ENCODE measurements at regions not wholly inside any gene's neighbourhood (a gene's known extent, or its start where the extent isn't known, plus 50 kb on each side); places are given as distances from the start of the nearest gene placed in this dataset.

- BruUV-seq (replicated peaks): no TSS peak
- H3K27me3 ChIP-seq (ENCODE audit: control insufficient read depth in 2 of 2, insufficient read depth in 2 of 2, low read length in 2 of 2): no peaks in the 10 kb centered on the region
- intact Hi-C loops (cut with micrococcal nuclease): no loop called here
Measured at GRCh38 chr1:72341661-72342060, 59.3 kb upstream of the NEGR1 start.

GRCh38 chr1:72336776-72337175 lies 54.4 kb upstream of the NEGR1 start:
- no peak for DNase-seq (ENCODE audit: low read depth, low spot score)

More at GRCh38 chr1:72341661-72342060, 59.3 kb upstream of the NEGR1 start:
- H3K9me1 ChIP-seq (replicated peaks; ENCODE audit: control insufficient read depth, extremely low read depth, insufficient read depth, low read length): no peaks in the 10 kb centered on the region
- H4K20me1 ChIP-seq (replicated peaks; ENCODE audit: control insufficient read depth, extremely low read depth, insufficient read depth, low read length): no peaks in the 10 kb centered on the region
- H3K4me2 ChIP-seq (ENCODE audit: insufficient read depth, low read length): no peak overlapping the region
- DNase-seq (ENCODE audit: low read depth, low spot score) (no peak), FAIRE-seq (no peak)
- H2AFZ ChIP-seq (ENCODE audit: low read depth, low read length): no peak overlapping the region
- POLR2A ChIA-PET: no interaction called here
- H3K9ac ChIP-seq (replicated peaks; ENCODE audit: extremely low read depth, insufficient read depth, low read length): no peak overlapping the region
- no peaks in the 10 kb centered on the region for H3K9me3 ChIP-seq (replicated peaks; ENCODE audit: control insufficient read depth, insufficient read depth, low read length)
- dilution Hi-C loops (cut with MboI; ENCODE audit: extremely low pct_ligation_motif_present, low sequenced_read_pairs): no loop called here
- no peak overlapping the region for H3K27ac ChIP-seq (ENCODE audit: insufficient read depth, low read depth, low read length)
- CTCF ChIA-PET: no interaction called here
- H3K36me3 ChIP-seq (ENCODE audit: control insufficient read depth in 2 of 2, extremely low read depth in 1 of 2, insufficient read depth in 2 of 2, low read length in 2 of 2): no peaks in the 10 kb centered on the region
- no peak for TF ChIP-seq MYC (IDR thresholded peaks at IDR 0.05; ENCODE audit: low read depth, low read length)
- TF ChIP-seq MAX (IDR thresholded peaks at IDR 0.05; ENCODE audit: insufficient read depth, insufficient read length): no peak
- no peak for TF ChIP-seq POLR2AphosphoS5 (IDR thresholded peaks at IDR 0.05; ENCODE audit: insufficient read depth, low read depth, low read length)
- no peak for TF ChIP-seq POLR2A (IDR thresholded peaks at IDR 0.05; ENCODE audit: low read depth, low read length)
- TF ChIP-seq EZH2 (IDR thresholded peaks at IDR 0.05; ENCODE audit: borderline replicate concordance, low read depth, low read length, severe bottlenecking): no peak
- TF ChIP-seq JUN (IDR thresholded peaks at IDR 0.05; ENCODE audit: borderline replicate concordance, insufficient read depth, insufficient read length, low read depth): no peak
- H3K4me3 ChIP-seq (replicated peaks in 1 of 3; ENCODE audit: insufficient read depth in 1 of 3, low read depth in 1 of 3, low read length in 3 of 3): no peak overlapping the region
- no peaks in the 10 kb centered on the region for H3K4me1 ChIP-seq (ENCODE audit: control insufficient read depth, extremely low read depth, insufficient read depth, low read length)
- no peaks in the 10 kb centered on the region for H3K79me2 ChIP-seq (ENCODE audit: control insufficient read depth, insufficient read depth, low read length)

More at GRCh38 chr1:72336776-72337175, 54.4 kb upstream of the NEGR1 start:
- Histone ChIP-seq H3K27ac (ENCODE audit: insufficient read depth, low read depth, low read length) (no peak overlapping the region), H3K36me3 (ENCODE audit: control insufficient read depth in 2 of 2, extremely low read depth in 1 of 2, insufficient read depth in 2 of 2, low read length in 2 of 2) (no peaks in the 10 kb centered on the region), H3K9me1 (replicated peaks; ENCODE audit: control insufficient read depth, extremely low read depth, insufficient read depth, low read length) (no peaks in the 10 kb centered on the region), H3K4me3 (replicated peaks in 1 of 3; ENCODE audit: insufficient read depth in 1 of 3, low read depth in 1 of 3, low read length in 3 of 3) (no peak overlapping the region), H4K20me1 (replicated peaks; ENCODE audit: control insufficient read depth, extremely low read depth, insufficient read depth, low read length) (no peaks in the 10 kb centered on the region), H3K4me2 (ENCODE audit: insufficient read depth, low read length) (no peak overlapping the region), H3K9me3 (replicated peaks; ENCODE audit: control insufficient read depth, insufficient read depth, low read length) (no peaks in the 10 kb centered on the region), H3K9ac (replicated peaks; ENCODE audit: extremely low read depth, insufficient read depth, low read length) (no peak overlapping the region), H3K79me2 (ENCODE audit: control insufficient read depth, insufficient read depth, low read length) (no peaks in the 10 kb centered on the region), H3K27me3 (ENCODE audit: control insufficient read depth in 2 of 2, insufficient read depth in 2 of 2, low read length in 2 of 2) (no peaks in the 10 kb centered on the region), H2AFZ (ENCODE audit: low read depth, low read length) (no peak overlapping the region), H3K4me1 (ENCODE audit: control insufficient read depth, extremely low read depth, insufficient read depth, low read length) (no peaks in the 10 kb centered on the region)
- no TSS peak for BruUV-seq (replicated peaks)
- intact Hi-C loops (cut with micrococcal nuclease) (no loop called here), dilution Hi-C loops (cut with MboI; ENCODE audit: extremely low pct_ligation_motif_present, low sequenced_read_pairs) (no loop called here)
- CTCF ChIA-PET: no interaction called here
- FAIRE-seq: no peak
- TF ChIP-seq MYC (IDR thresholded peaks at IDR 0.05; ENCODE audit: low read depth, low read length) (no peak), JUN (IDR thresholded peaks at IDR 0.05; ENCODE audit: borderline replicate concordance, insufficient read depth, insufficient read length, low read depth) (no peak), MAX (IDR thresholded peaks at IDR 0.05; ENCODE audit: insufficient read depth, insufficient read length) (no peak), EZH2 (IDR thresholded peaks at IDR 0.05; ENCODE audit: borderline replicate concordance, low read depth, low read length, severe bottlenecking) (no peak), POLR2A (IDR thresholded peaks at IDR 0.05; ENCODE audit: low read depth, low read length) (no peak), GATA2 (IDR thresholded peaks at IDR 0.05; ENCODE audit: insufficient read depth, insufficient read length, low read depth, low read length) (no peak), FOS (IDR thresholded peaks at IDR 0.05; ENCODE audit: borderline replicate concordance, insufficient read depth, low read length) (no peak), POLR2AphosphoS5 (IDR thresholded peaks at IDR 0.05; ENCODE audit: insufficient read depth, low read depth, low read length) (no peak), CTCF (IDR thresholded peaks at IDR 0.05; ENCODE audit: extremely low read depth in 1 of 2, insufficient read depth in 1 of 2, low read depth in 1 of 2, low read length in 2 of 2) (no peak)
- POLR2A ChIA-PET: no interaction called here

Data from endothelial cell of umbilical vein (primary cell).